Prostate gland (tissue), 2 donors: ENCODE measurements at regions not wholly inside any gene's neighbourhood (a gene's known extent, or its start where the extent isn't known, plus 50 kb on each side); places are given as distances from the start of the nearest gene placed in this dataset.

Experiments
- DNase-seq: peaks from one replicate; pipeline ENCODE4 v3.0.0-alpha.2; 2019; ENCODE audit warnings: low spot score
- H3K27ac ChIP-seq, 2 donors: fragments of 200-600 bp; sonication (generic); 2 replicates each; pipeline ENCODE4 v1.5.1; 2017 to 2019
- H3K27me3 ChIP-seq: fragments of 200-600 bp; sonication (generic); replicated peaks from 2 replicates; pipeline ENCODE4 v1.5.1; 2019; ENCODE audit not compliant: insufficient read depth
- H3K36me3 ChIP-seq, 2 donors: fragments of 200-600 bp; sonication (generic); 1 replicate in 1 of 2; 2 replicates in 1 of 2; pipeline versions ENCODE4 v1.5.1 to v1.8.1; 2017 to 2019
- H3K4me1 ChIP-seq: fragments of 200-600 bp; sonication (generic); replicated peaks from 2 replicates; pipeline ENCODE4 v1.5.1; 2019
- H3K4me3 ChIP-seq, 2 donors: fragments of 200-600 bp; sonication (generic); 2 replicates each; pipeline ENCODE4 v1.5.1; 2017 to 2019
- H3K9me3 ChIP-seq: fragments of 200-600 bp; sonication (generic); 2 replicates; pipeline ENCODE4 v1.5.1; 2017
- POLR2A ChIP-seq: fragments of 450-650 bp; IDR thresholded peaks from one replicate; pipeline ENCODE4 v1.6.1; 2016; ENCODE audit warnings: antibody characterized with exemption, mild to moderate bottlenecking
- POLR2AphosphoS5 ChIP-seq: sonication (generic); formaldehyde crosslinking; IDR thresholded peaks from one replicate; pipeline ENCODE4 v1.6.1; 2017; ENCODE audit warnings: antibody characterized with exemption
- WGBS: methylation state at CpG from one replicate; pipeline ENCODE4 v1.1.5; 2018; 5-methylcytosine and 5-hydroxymethylcytosine counted together
- intact Hi-C: fragments of 100-400 bp; cut with DNase I; formaldehyde crosslinking; loops from one replicate; pipeline ENCODE4 v1.14.2; 2022
- TF ChIP-seq, protein P1 (sequence below), 4 experiments: fragments of 200-600 bp in 2 of 4; fragments of 450-650 bp in 2 of 4; sonication (generic) in 2 of 4; IDR thresholded peaks; 1 replicate in 3 of 4; 2 replicates in 1 of 4; pipeline ENCODE4 v1.5.1; 2016 to 2019; ENCODE audit warnings: antibody characterized with exemption in 4 of 4, mild to moderate bottlenecking in 2 of 4, moderate library complexity in 2 of 4

- WGBS, result 96% methylated on average over 4 of the region's 4 CpGs
- TF ChIP-seq POLR2AphosphoS5, result no peak
- TF ChIP-seq POLR2A, result no peak
- TF ChIP-seq, protein P1, sequence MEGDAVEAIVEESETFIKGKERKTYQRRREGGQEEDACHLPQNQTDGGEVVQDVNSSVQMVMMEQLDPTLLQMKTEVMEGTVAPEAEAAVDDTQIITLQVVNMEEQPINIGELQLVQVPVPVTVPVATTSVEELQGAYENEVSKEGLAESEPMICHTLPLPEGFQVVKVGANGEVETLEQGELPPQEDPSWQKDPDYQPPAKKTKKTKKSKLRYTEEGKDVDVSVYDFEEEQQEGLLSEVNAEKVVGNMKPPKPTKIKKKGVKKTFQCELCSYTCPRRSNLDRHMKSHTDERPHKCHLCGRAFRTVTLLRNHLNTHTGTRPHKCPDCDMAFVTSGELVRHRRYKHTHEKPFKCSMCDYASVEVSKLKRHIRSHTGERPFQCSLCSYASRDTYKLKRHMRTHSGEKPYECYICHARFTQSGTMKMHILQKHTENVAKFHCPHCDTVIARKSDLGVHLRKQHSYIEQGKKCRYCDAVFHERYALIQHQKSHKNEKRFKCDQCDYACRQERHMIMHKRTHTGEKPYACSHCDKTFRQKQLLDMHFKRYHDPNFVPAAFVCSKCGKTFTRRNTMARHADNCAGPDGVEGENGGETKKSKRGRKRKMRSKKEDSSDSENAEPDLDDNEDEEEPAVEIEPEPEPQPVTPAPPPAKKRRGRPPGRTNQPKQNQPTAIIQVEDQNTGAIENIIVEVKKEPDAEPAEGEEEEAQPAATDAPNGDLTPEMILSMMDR (IDR thresholded peaks at IDR 0.05), result no peak
- intact Hi-C loops, result no loop called here
- H3K36me3 ChIP-seq, result no peaks in the 10 kb centered on the region
- no peaks in the 10 kb centered on the region for H3K9me3 ChIP-seq
- H3K4me3 ChIP-seq, result no peak overlapping the region
- no peaks in the 10 kb centered on the region for H3K4me1 ChIP-seq
- DNase-seq, result no peak
- no peaks in the 10 kb centered on the region for H3K27me3 ChIP-seq
- peak overlapping the region; percentile 16 to 39 for H3K27ac ChIP-seq
Measured at GRCh38 chr13:30370916-30371521, 51.3 kb upstream of the UBE2L5 start.

- DNase-seq, result peak; percentile 54
- intact Hi-C loops, result no loop called here
- Histone ChIP-seq H3K9me3 (no peaks in the 10 kb centered on the region), H3K27me3 (no peaks in the 10 kb centered on the region), H3K36me3 (no peaks in the 10 kb centered on the region), H3K4me3 (no peak overlapping the region), H3K4me1 (no peaks in the 10 kb centered on the region), H3K27ac (peak overlapping the region; percentile 16 to 39)
- TF ChIP-seq POLR2AphosphoS5 (peak; percentile 73), POLR2A (no peak)
- 40% methylated on average over 14 of the region's 14 CpGs for WGBS
Measured at GRCh38 chr13:30371649-30372265, 50.5 kb upstream of the UBE2L5 start.
